K562 (cell line): ENCODE measurements at regions not wholly inside any gene's neighbourhood (a gene's known extent, or its start where the extent isn't known, plus 50 kb on each side); places are given as distances from the start of the nearest gene placed in this dataset.

Experiments used
- CXXC5 ChIP-seq: fragments of 250-450 bp; sonication (Bioruptor Pico); IDR thresholded peaks from 2 replicates; pipeline ENCODE4 v1.8.0; 2022; ENCODE audit warnings: inconsistent platforms, mild to moderate bottlenecking, moderate library complexity
- ELK3 ChIP-seq: fragments of 450-650 bp; formaldehyde crosslinking; IDR thresholded peaks from 2 replicates; pipeline ENCODE4 v1.4.0; 2020; ENCODE audit warnings: mild to moderate bottlenecking
- FOSL1 ChIP-seq: fragments of 200-800 bp; sonication (Bioruptor generic); conservative IDR thresholded peaks from 2 replicates; pipeline ENCODE4 v1.6.1; 2016; ENCODE audit warnings: missing genetic modification characterization, missing compliant biosample characterization
- FOXP1 ChIP-seq: sonication (generic); formaldehyde crosslinking; IDR thresholded peaks from 2 replicates; pipeline ENCODE4 v1.8.0; 2022; ENCODE audit warnings: mild to moderate bottlenecking, missing genetic modification reagents
- JUNB ChIP-seq: fragments of 450-650 bp; formaldehyde crosslinking; conservative IDR thresholded peaks from 2 replicates; pipeline ENCODE4 v1.4.0; 2020; ENCODE audit warnings: mild to moderate bottlenecking
- JUND ChIP-seq, 2 experiments: IDR thresholded peaks; 2 replicates in 1 of 2; 3 replicates in 1 of 2; pipeline ENCODE4 v1.6.1; 2011; ENCODE audit warnings: borderline replicate concordance in 2 of 2, low read depth in 2 of 2, low read length in 2 of 2, improper control_type of control experiment in 1 of 2, missing biosample characterization in 1 of 2, missing genetic modification characterization in 1 of 2, missing genetic modification reagents in 1 of 2
- KDM1A ChIP-seq, 2 experiments: fragments of 450-650 bp; IDR thresholded peaks; 2 replicates each; pipeline ENCODE4 v1.6.1; 2016; ENCODE audit warnings: mild to moderate bottlenecking in 2 of 2
- MIER1 ChIP-seq: fragments of 450-650 bp; IDR thresholded peaks from 2 replicates; pipeline ENCODE4 v1.6.1; 2016; ENCODE audit warnings: antibody characterized with exemption, mild to moderate bottlenecking, low read depth
- RERE ChIP-seq: sonication (generic); formaldehyde crosslinking; IDR thresholded peaks from 2 replicates; pipeline ENCODE4 v1.8.0; 2023; ENCODE audit warnings: missing genetic modification reagents, mild to moderate bottlenecking, borderline replicate concordance
- SMAD2 ChIP-seq: fragments of 150-350 bp; IDR thresholded peaks from 2 replicates; pipeline ENCODE4 v1.6.1; 2014; ENCODE audit warnings: low read depth, mild to moderate bottlenecking, low read length
- SNRNP70 ChIP-seq: fragments of 200-400 bp; formaldehyde crosslinking; optimal IDR thresholded peaks from 2 replicates; pipeline ENCODE3; 2017; ENCODE audit warnings: low read depth, low read length
- TARDBP ChIP-seq: fragments of 450-650 bp; IDR thresholded peaks from 2 replicates; pipeline ENCODE4 v1.6.1; 2016
- ZKSCAN8 ChIP-seq: fragments of 200-800 bp; sonication (Bioruptor generic); IDR thresholded peaks from 2 replicates; pipeline ENCODE4 v1.6.1; 2016; ENCODE audit warnings: missing genetic modification characterization, missing compliant biosample characterization
- TF ChIP-seq, protein P1 (sequence below): IDR thresholded peaks from 2 replicates; pipeline ENCODE4 v1.6.1; 2011; ENCODE audit warnings: borderline replicate concordance, low read depth, mild to moderate bottlenecking, moderate library complexity, low read length; ENCODE audit not compliant: insufficient read depth, poor library complexity, severe bottlenecking
- TF ChIP-seq, protein P2 (sequence below), 2 experiments: fragments of 450-650 bp in 1 of 2; IDR thresholded peaks; 2 replicates each; pipeline ENCODE4 v1.6.1; 2011 to 2017; ENCODE audit warnings: low read depth in 2 of 2, antibody characterized with exemption in 1 of 2, borderline replicate concordance in 1 of 2, low read length in 1 of 2, mild to moderate bottlenecking in 1 of 2, mixed read lengths in 1 of 2; ENCODE audit not compliant: control insufficient read depth in 1 of 2

GRCh38 chr6:150301846-150302519, 66.8 kb upstream of the IYD start (continued):
- TF ChIP-seq FOXP1 (CRISPR knock-in tag) (no peak), JUND (IDR thresholded peaks at IDR 0.05; ENCODE audit: borderline replicate concordance, low read depth, low read length) (peak; percentile 94), JUND (tag; IDR thresholded peaks at IDR 0.05; ENCODE audit: borderline replicate concordance, low read depth, low read length) (peak; percentile 91), CXXC5 (no peak), RERE (CRISPR knock-in tag) (no peak), FOSL1 (tag) (peak; percentile 99), SNRNP70 (no peak), ELK3 (CRISPR knock-in tag) (no peak), TARDBP (no peak), MIER1 (no peak), KDM1A (IDR thresholded peaks at IDR 0.05) (no peak), SMAD2 (no peak), ZKSCAN8 (CRISPR knock-in tag) (no peak), JUNB (CRISPR knock-in tag) (peak; percentile 52; the same call in 1 of the 2 replicates)
- TF ChIP-seq, protein P1, sequence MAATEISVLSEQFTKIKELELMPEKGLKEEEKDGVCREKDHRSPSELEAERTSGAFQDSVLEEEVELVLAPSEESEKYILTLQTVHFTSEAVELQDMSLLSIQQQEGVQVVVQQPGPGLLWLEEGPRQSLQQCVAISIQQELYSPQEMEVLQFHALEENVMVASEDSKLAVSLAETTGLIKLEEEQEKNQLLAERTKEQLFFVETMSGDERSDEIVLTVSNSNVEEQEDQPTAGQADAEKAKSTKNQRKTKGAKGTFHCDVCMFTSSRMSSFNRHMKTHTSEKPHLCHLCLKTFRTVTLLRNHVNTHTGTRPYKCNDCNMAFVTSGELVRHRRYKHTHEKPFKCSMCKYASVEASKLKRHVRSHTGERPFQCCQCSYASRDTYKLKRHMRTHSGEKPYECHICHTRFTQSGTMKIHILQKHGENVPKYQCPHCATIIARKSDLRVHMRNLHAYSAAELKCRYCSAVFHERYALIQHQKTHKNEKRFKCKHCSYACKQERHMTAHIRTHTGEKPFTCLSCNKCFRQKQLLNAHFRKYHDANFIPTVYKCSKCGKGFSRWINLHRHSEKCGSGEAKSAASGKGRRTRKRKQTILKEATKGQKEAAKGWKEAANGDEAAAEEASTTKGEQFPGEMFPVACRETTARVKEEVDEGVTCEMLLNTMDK = no peak
- TF ChIP-seq, protein P2, sequence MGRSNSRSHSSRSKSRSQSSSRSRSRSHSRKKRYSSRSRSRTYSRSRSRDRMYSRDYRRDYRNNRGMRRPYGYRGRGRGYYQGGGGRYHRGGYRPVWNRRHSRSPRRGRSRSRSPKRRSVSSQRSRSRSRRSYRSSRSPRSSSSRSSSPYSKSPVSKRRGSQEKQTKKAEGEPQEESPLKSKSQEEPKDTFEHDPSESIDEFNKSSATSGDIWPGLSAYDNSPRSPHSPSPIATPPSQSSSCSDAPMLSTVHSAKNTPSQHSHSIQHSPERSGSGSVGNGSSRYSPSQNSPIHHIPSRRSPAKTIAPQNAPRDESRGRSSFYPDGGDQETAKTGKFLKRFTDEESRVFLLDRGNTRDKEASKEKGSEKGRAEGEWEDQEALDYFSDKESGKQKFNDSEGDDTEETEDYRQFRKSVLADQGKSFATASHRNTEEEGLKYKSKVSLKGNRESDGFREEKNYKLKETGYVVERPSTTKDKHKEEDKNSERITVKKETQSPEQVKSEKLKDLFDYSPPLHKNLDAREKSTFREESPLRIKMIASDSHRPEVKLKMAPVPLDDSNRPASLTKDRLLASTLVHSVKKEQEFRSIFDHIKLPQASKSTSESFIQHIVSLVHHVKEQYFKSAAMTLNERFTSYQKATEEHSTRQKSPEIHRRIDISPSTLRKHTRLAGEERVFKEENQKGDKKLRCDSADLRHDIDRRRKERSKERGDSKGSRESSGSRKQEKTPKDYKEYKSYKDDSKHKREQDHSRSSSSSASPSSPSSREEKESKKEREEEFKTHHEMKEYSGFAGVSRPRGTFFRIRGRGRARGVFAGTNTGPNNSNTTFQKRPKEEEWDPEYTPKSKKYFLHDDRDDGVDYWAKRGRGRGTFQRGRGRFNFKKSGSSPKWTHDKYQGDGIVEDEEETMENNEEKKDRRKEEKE (IDR thresholded peaks at IDR 0.05; ENCODE audit: borderline replicate concordance in 1 of 2, control insufficient read depth in 1 of 2, low read depth in 2 of 2, low read length in 1 of 2) = no peak
- TF ChIP-seq, all 486 proteins: peak for 12
